GM12878 (cell line): ENCODE measurements at regions not wholly inside any gene's neighbourhood (a gene's known extent, or its start where the extent isn't known, plus 50 kb on each side); places are given as distances from the start of the nearest gene placed in this dataset.

Experiments
- ATAC-seq: fragments of 200-7000 bp; cut with Tn5 transposase; 3 replicates; pipeline ENCODE4 v1.9.1; 2020; ENCODE audit warnings: mild to moderate bottlenecking, moderate library complexity
- BruUV-seq: library from RNA; stranded (reverse); fragments of 400-500 nt; replicated peaks from 2 replicates; lab custom pipeline; 2021; lab: Mats Ljungman, UMichigan
- CTCF ChIA-PET: fragments of 300-600 bp; sonication (Branson Sonifier 250); formaldehyde crosslinking; extraction: SDS; loops from one replicate; lab custom pipeline; 2021; ENCODE audit warnings: inconsistent platforms; lab: Yijun Ruan, JAX
- POLR2A ChIA-PET: fragments of 350-600 bp; formaldehyde crosslinking; extraction: SDS; loops from one replicate; lab custom pipeline; 2021; ENCODE audit warnings: inconsistent platforms; lab: Charles Lee
- RAD21 ChIA-PET: fragments of 300-600 bp; sonication (Branson Sonifier 250); formaldehyde crosslinking; loops from one replicate; lab custom pipeline; 2023; ENCODE audit warnings: antibody characterized with exemption; ENCODE audit not compliant: unreplicated experiment; lab: Charles Lee
- SMC1A ChIA-PET: fragments of 300-600 bp; sonication (Branson Sonifier 250); formaldehyde crosslinking; loops from one replicate; lab custom pipeline; 2023; ENCODE audit not compliant: unreplicated experiment, uncharacterized antibody; lab: Charles Lee
- DNase-seq: peaks from one replicate; pipeline ENCODE4 v3.0.0-alpha.2; 2011; ENCODE audit warnings: low read depth, low spot score
- FAIRE-seq: peaks from 3 replicates; lab custom pipeline; 2011; peaks lifted over from hg19 to GRCh38; lab: Jason Lieb, UNC
- H2AFZ ChIP-seq: 2 replicates; pipeline ENCODE4 v1.6.0; 2011; ENCODE audit warnings: low read depth, low read length, control low read depth; ENCODE audit not compliant: control insufficient read depth
- H3K27ac ChIP-seq: 2 replicates; pipeline ENCODE4 v1.5.1; 2011; ENCODE audit warnings: control low read depth; ENCODE audit not compliant: control insufficient read depth, insufficient read depth
- H3K27me3 ChIP-seq, 2 experiments: replicated peaks in 1 of 2; 2 replicates each; pipeline versions ENCODE4 v1.6.0 to v1.6.1; 2011; ENCODE audit warnings: low read length in 1 of 2; ENCODE audit not compliant: control insufficient read depth in 2 of 2, insufficient read depth in 2 of 2
- H3K36me3 ChIP-seq, 2 experiments: 2 replicates each; pipeline ENCODE4 v1.5.1; 2011; ENCODE audit warnings: low read length in 1 of 2; ENCODE audit not compliant: control insufficient read depth in 2 of 2, insufficient read depth in 2 of 2
- H3K4me1 ChIP-seq: 2 replicates; pipeline ENCODE4 v1.6.1; 2011; ENCODE audit warnings: mild to moderate bottlenecking, low read length, moderate library complexity, mixed read lengths; ENCODE audit not compliant: control insufficient read depth, insufficient read depth
- H3K4me2 ChIP-seq: 2 replicates; pipeline ENCODE4 v1.6.0; 2011; ENCODE audit warnings: control low read depth; ENCODE audit not compliant: control insufficient read depth, insufficient read depth
- H3K4me3 ChIP-seq: fragments of 200-600 bp; sonication (generic); 2 replicates; pipeline ENCODE4 v1.5.1; 2016
- H3K79me2 ChIP-seq: 2 replicates; pipeline ENCODE4 v1.6.0; 2011; ENCODE audit warnings: low read length; ENCODE audit not compliant: control insufficient read depth, insufficient read depth
- H3K9ac ChIP-seq: 2 replicates; pipeline ENCODE4 v1.8.0; 2011; ENCODE audit warnings: low read length, control low read depth, mixed read lengths; ENCODE audit not compliant: control insufficient read depth, insufficient read depth
- H3K9me3 ChIP-seq: replicated peaks from 3 replicates; pipeline ENCODE4 v1.5.1; 2011; ENCODE audit warnings: mild to moderate bottlenecking, low read length; ENCODE audit not compliant: control insufficient read depth, insufficient read depth
- H4K20me1 ChIP-seq: 2 replicates; pipeline ENCODE4 v1.6.0; 2011; ENCODE audit not compliant: control insufficient read depth, insufficient read depth
- EED ChIP-seq: sonication (generic); IDR thresholded peaks from 2 replicates; pipeline ENCODE4 v1.6.1; 2016; ENCODE audit warnings: antibody characterized with exemption, low read depth
- FOS ChIP-seq: IDR thresholded peaks from 3 replicates; pipeline ENCODE4 v1.6.1; 2011; ENCODE audit warnings: borderline replicate concordance; ENCODE audit not compliant: insufficient read length; ENCODE audit errors: extremely low read depth
- KLF5 ChIP-seq: fragments of 450-650 bp; IDR thresholded peaks from 2 replicates; pipeline ENCODE4 v1.6.1; 2014; ENCODE audit warnings: mild to moderate bottlenecking; ENCODE audit not compliant: partially characterized antibody
- MLLT1 ChIP-seq: fragments of 450-650 bp; IDR thresholded peaks from 2 replicates; pipeline ENCODE4 v1.6.1; 2016; ENCODE audit warnings: mild to moderate bottlenecking
- NBN ChIP-seq: fragments of 450-650 bp; IDR thresholded peaks from 2 replicates; pipeline ENCODE4 v1.6.1; 2016
- POLR2A ChIP-seq: IDR thresholded peaks from 2 replicates; pipeline ENCODE4 v1.6.1; 2011; ENCODE audit warnings: low read depth, mild to moderate bottlenecking, low read length
- YY1 ChIP-seq: IDR thresholded peaks from 2 replicates; pipeline ENCODE4 v1.6.1; 2011; ENCODE audit warnings: low read depth, mild to moderate bottlenecking, low read length
- ZNF207 ChIP-seq: fragments of 450-650 bp; IDR thresholded peaks from 2 replicates; pipeline ENCODE4 v1.6.1; 2014; ENCODE audit warnings: antibody characterized with exemption, mild to moderate bottlenecking, borderline replicate concordance
- WGBS: methylation state at CpG from one replicate; pipeline ENCODE4 v1.1.6; 2016; ENCODE audit warnings: low lambda C conversion rate; ENCODE audit not compliant: insufficient replicate concordance, insufficient coverage; ENCODE audit errors: missing lambda C conversion rate; 5-methylcytosine and 5-hydroxymethylcytosine counted together
- in situ Hi-C: fragments of 300-500 bp; cut with MboI; formaldehyde crosslinking; loops from 9 replicates; pipeline ENCODE4 v1.14.3; 2018; ENCODE audit warnings: mixed read lengths
- intact Hi-C: fragments of 100-400 bp; cut with micrococcal nuclease; formaldehyde crosslinking; loops from one replicate; pipeline ENCODE4 v1.14.2; 2022; ENCODE audit not compliant: unreplicated experiment

- Histone ChIP-seq H3K79me2 (no peaks in the 10 kb centered on the region), H3K9me3 (no peaks in the 10 kb centered on the region), H3K4me1 (no peaks in the 10 kb centered on the region), H4K20me1 (no peaks in the 10 kb centered on the region), H2AFZ (no peak overlapping the region), H3K4me2 (no peak overlapping the region), H3K4me3 (no peak overlapping the region), H3K36me3 (no peaks in the 10 kb centered on the region), H3K27ac (no peak overlapping the region), H3K27me3 (no peaks in the 10 kb centered on the region), H3K9ac (no peak overlapping the region)
- in situ Hi-C loops (no loop called here), intact Hi-C loops (no loop called here)
- DNase-seq (no peak), FAIRE-seq (no peak), ATAC-seq (no peak)
- CTCF ChIA-PET: no interaction called here
- 19% methylated on average over 6 of the region's 6 CpGs for WGBS
- SMC1A ChIA-PET: no interaction called here
- BruUV-seq: no TSS peak
- RAD21 ChIA-PET: no interaction called here
- POLR2A ChIA-PET: no interaction called here
- TF ChIP-seq EED (no peak), KLF5 (no peak), FOS (no peak), YY1 (no peak)
These were observed 402.2 kb upstream of the FGF13 start for GRCh38 chrX:139113708-139114107.

GRCh38 chrX:139112432-139112831 is 400.9 kb upstream of the FGF13 start:
- Histone ChIP-seq H3K4me2 (no peak overlapping the region), H3K79me2 (no peaks in the 10 kb centered on the region), H3K9ac (no peak overlapping the region), H3K27me3 (no peaks in the 10 kb centered on the region), H4K20me1 (no peaks in the 10 kb centered on the region), H3K36me3 (no peaks in the 10 kb centered on the region), H2AFZ (no peak overlapping the region), H3K4me1 (no peaks in the 10 kb centered on the region), H3K9me3 (no peaks in the 10 kb centered on the region), H3K27ac (no peak overlapping the region), H3K4me3 (no peak overlapping the region)
- TF ChIP-seq MLLT1 (no peak), NBN (no peak), POLR2A (no peak), ZNF207 (no peak)
- 19% methylated on average over 2 of the region's 2 CpGs for WGBS
- CTCF ChIA-PET: no interaction called here
- DNase-seq (no peak), FAIRE-seq (no peak), ATAC-seq (no peak)
- SMC1A ChIA-PET: no interaction called here
- RAD21 ChIA-PET: no interaction called here
- in situ Hi-C loops (no loop called here), intact Hi-C loops (no loop called here)
- BruUV-seq: no TSS peak
- POLR2A ChIA-PET: no interaction called here
